ENCODE measurements at regions not wholly inside any gene's neighbourhood (a gene's known extent, or its start where the extent isn't known, plus 50 kb on each side); places are given as distances from the start of the nearest gene placed in this dataset.

- no peak for TF ChIP-seq CTCF (conservative IDR thresholded peaks at IDR 0.05; ENCODE audit: low read length)
- no peak overlapping the region for H3K4me3 ChIP-seq (ENCODE audit: low read length)
- no peak for DNase-seq (ENCODE audit: low read depth)
Measured at GRCh38 chr20:12067686-12068085, 150.0 kb downstream of the BTBD3 start.

- DNase-seq (ENCODE audit: low read depth): peak; percentile 80
- TF ChIP-seq CTCF (conservative IDR thresholded peaks at IDR 0.05; ENCODE audit: low read length): no peak
- no peak overlapping the region for H3K4me3 ChIP-seq (ENCODE audit: low read length)
Measured at GRCh38 chr20:12068121-12068520, 150.4 kb downstream of the BTBD3 start.

- TF ChIP-seq CTCF (conservative IDR thresholded peaks at IDR 0.05; ENCODE audit: low read length): no peak
- no peak for DNase-seq (ENCODE audit: low read depth)
- no peak overlapping the region for H3K4me3 ChIP-seq (ENCODE audit: low read length)
Measured at GRCh38 chr20:12069181-12069580, 151.5 kb downstream of the BTBD3 start.

- H3K4me3 ChIP-seq (ENCODE audit: low read length): no peak overlapping the region
- no peak for TF ChIP-seq CTCF (conservative IDR thresholded peaks at IDR 0.05; ENCODE audit: low read length)
- no peak for DNase-seq (ENCODE audit: low read depth)
Measured at GRCh38 chr20:12072221-12072953, 154.7 kb downstream of the BTBD3 start.

- peak; percentile 62 for DNase-seq (ENCODE audit: low read depth)
- H3K4me3 ChIP-seq (ENCODE audit: low read length): no peak overlapping the region
- TF ChIP-seq CTCF (conservative IDR thresholded peaks at IDR 0.05; ENCODE audit: low read length): no peak
Measured at GRCh38 chr20:12072954-12073264, 155.2 kb downstream of the BTBD3 start.

- no peak for TF ChIP-seq CTCF (conservative IDR thresholded peaks at IDR 0.05; ENCODE audit: low read length)
- no peak for DNase-seq (ENCODE audit: low read depth)
- no peak overlapping the region for H3K4me3 ChIP-seq (ENCODE audit: low read length)
Measured at GRCh38 chr20:12074111-12074655, 156.5 kb downstream of the BTBD3 start.

GRCh38 chr20:12076200-12076599 lies 158.5 kb downstream of the BTBD3 start:
- no peak for TF ChIP-seq CTCF (conservative IDR thresholded peaks at IDR 0.05; ENCODE audit: low read length)
- DNase-seq (ENCODE audit: low read depth): no peak
- no peak overlapping the region for H3K4me3 ChIP-seq (ENCODE audit: low read length)
